ENCODE measurements at regions not wholly inside any gene's neighbourhood (a gene's known extent, or its start where the extent isn't known, plus 50 kb on each side); places are given as distances from the start of the nearest gene placed in this dataset.

GRCh38 chr13:105196052-105196451 lies 1339.4 kb downstream of the EFNB2 start:
- TF ChIP-seq CTCF (IDR thresholded peaks at IDR 0.05), result no peak
- Histone ChIP-seq H3K36me3 (ENCODE audit: low read depth) (no peaks in the 10 kb centered on the region), H3K4me3 (no peak overlapping the region), H3K4me1 (ENCODE audit: low read depth) (no peaks in the 10 kb centered on the region), H3K9me3 (no peaks in the 10 kb centered on the region)
- DNase-seq (no peak), ATAC-seq (no peak)
- intact Hi-C loops (cut with DNase I, micrococcal nuclease), result no loop called here

DNA sequence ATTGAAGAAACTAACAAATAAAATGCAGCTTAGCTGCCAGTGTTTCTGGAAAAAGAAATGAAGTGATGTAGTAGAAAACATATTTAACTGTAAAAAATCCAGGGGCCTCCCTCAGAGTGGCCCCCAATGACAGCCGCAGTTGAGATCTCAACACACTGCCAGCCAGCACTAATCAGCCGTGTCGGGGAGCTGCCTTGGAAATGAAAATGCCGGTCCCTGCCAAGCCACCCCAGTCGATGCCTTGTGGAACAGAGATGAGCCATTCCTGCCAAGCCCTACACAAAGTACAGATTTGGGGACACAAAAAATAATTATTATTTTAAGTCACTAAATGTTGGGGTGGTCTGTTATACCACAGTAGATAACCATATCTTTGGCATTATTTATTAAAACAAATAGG lies 1342.4 kb downstream of the EFNB2 start:
- DNase-seq (no peak), ATAC-seq (no peak)
- Histone ChIP-seq H3K36me3 (ENCODE audit: low read depth) (no peaks in the 10 kb centered on the region), H3K4me3 (no peak overlapping the region), H3K9me3 (no peaks in the 10 kb centered on the region), H3K4me1 (ENCODE audit: low read depth) (no peaks in the 10 kb centered on the region)
- intact Hi-C loops (cut with DNase I, micrococcal nuclease), result no loop called here
- TF ChIP-seq CTCF (IDR thresholded peaks at IDR 0.05), result no peak

DNA sequence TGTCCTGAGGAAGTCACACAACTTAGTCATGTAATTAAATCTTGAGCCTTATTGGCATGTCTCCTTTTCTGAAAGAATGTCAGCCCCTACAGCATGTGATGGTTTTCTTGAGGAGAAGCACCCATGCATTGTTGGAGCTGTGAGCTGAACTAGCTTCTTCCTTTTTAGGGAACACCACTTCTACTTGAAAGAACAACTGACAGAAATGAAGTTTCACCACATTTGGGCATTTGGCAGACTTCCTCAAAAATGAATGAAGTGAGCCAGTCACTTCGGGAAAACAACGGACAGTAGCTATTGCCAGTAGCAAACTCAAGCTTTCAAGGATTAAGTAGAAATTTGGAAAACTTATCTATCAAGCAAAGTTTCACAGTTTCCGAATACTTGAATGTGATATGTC lies 1351.3 kb downstream of the EFNB2 start:
- Histone ChIP-seq H3K4me3 (no peak overlapping the region), H3K4me1 (ENCODE audit: low read depth) (no peaks in the 10 kb centered on the region), H3K9me3 (no peaks in the 10 kb centered on the region), H3K36me3 (ENCODE audit: low read depth) (no peaks in the 10 kb centered on the region)
- intact Hi-C loops (cut with DNase I, micrococcal nuclease), result no loop called here
- ATAC-seq (no peak), DNase-seq (no peak)
- no peak for TF ChIP-seq CTCF (IDR thresholded peaks at IDR 0.05)

DNA sequence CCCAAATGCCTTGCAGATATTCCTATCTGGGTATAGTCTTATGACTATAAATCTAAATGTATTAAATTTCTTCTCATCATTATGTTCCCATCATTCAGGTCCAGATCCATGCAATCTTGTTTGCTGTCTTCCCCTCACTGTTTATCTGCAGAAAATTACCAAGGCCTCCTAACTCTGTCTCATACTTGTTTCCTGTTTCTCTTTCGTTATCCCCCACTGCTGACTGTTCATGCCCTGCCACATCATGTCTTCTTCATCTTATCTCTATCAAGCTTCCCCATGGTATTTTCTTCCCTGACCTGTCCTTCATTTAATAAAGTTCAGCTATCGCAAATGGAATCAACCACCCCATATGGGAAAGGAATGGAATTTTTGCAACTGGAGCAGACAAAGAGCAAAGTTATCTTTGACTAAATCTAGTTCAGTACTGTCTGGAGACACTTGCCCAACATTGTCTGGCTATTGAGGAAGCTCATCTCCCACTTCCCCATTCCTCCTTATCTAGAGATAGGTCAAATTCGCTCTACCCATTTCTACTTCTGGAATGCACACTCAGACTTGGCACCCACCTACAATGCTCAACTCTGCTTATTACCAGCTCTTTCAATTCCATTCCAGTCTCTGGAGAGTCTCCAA lies 1358.1 kb downstream of the EFNB2 start:
- Histone ChIP-seq H3K9me3 (no peaks in the 10 kb centered on the region), H3K4me3 (no peak overlapping the region), H3K36me3 (ENCODE audit: low read depth) (no peaks in the 10 kb centered on the region), H3K4me1 (ENCODE audit: low read depth) (no peaks in the 10 kb centered on the region)
- intact Hi-C loops (cut with DNase I, micrococcal nuclease), result no loop called here
- ATAC-seq (no peak), DNase-seq (no peak)
- TF ChIP-seq CTCF (IDR thresholded peaks at IDR 0.05), result no peak

GRCh38 chr13:105170438-105170837 lies 1365.0 kb downstream of the EFNB2 start:
- H3K36me3 ChIP-seq (ENCODE audit: low read depth), result no peaks in the 10 kb centered on the region
- no peaks in the 10 kb centered on the region for H3K4me1 ChIP-seq (ENCODE audit: low read depth)
- no peak for ATAC-seq
- no peaks in the 10 kb centered on the region for H3K9me3 ChIP-seq
- no peak for TF ChIP-seq CTCF (IDR thresholded peaks at IDR 0.05)
- DNase-seq, result no peak
- no peak overlapping the region for H3K4me3 ChIP-seq
- intact Hi-C loops (cut with DNase I, micrococcal nuclease), result no loop called here

DNA sequence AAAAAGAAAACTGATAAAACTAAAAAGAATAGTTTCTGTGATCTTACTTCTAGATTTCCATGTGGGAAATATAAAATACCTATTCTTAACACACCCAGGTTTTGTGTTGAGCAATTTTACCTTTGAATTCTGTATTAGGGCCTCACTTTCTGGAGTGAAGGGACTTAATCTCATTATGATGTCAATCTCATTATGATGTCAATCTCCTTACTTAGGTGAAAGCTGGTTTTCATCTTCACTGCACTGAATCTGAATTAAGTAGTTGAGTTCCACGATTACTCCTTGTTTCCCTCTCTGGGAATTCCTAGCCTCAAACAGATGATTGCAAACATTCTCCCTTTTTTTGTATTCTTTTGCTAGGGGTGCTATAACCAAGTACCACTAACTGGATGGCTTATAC lies 1367.2 kb downstream of the EFNB2 start:
- Histone ChIP-seq H3K4me3 (no peak overlapping the region), H3K36me3 (ENCODE audit: low read depth) (no peaks in the 10 kb centered on the region), H3K4me1 (ENCODE audit: low read depth) (no peaks in the 10 kb centered on the region), H3K9me3 (no peaks in the 10 kb centered on the region)
- no peak for DNase-seq
- ATAC-seq, result no peak
- TF ChIP-seq CTCF (IDR thresholded peaks at IDR 0.05), result no peak
- intact Hi-C loops (cut with DNase I, micrococcal nuclease), result no loop called here
